ENCODE measurements at regions not wholly inside any gene's neighbourhood (a gene's known extent, or its start where the extent isn't known, plus 50 kb on each side); places are given as distances from the start of the nearest gene placed in this dataset.

DNA sequence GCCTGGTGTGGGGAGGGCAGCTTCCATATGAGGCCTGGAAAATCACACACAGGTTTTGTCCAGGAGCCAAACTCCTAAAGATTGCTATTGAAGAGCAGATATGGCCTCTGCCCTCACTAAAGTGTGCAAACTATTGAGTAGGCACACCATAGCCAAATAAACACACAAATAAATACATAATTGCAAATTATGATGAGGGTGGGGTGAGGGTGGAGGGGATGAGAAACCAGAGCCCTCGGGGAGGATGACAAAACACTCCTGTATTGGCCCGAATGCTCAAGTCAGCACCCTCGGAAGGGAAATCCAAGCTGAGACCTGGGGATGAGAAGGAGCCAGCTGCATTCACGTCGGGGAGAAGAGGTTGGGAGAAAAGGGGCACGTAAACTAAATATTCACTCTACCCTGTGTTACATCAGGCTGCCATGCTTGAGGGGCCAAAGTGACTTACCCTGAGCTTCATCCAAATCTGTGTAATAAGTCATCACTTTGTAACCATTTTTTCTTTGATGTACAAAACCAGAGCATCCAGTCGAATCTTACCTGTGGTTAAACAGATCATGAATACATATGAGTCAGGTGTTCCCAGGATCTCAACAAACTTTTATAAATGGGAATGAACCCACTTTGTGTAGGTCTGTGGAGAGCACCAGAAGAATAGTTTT, 73.9 kb upstream of the PCSK1 start:
- BruUV-seq (replicated peaks) = no TSS peak
- DNase-seq (ENCODE audit: low read depth, low spot score) (no peak), ATAC-seq (no peak)
- no peaks in the 10 kb centered on the region for H4K20me1 ChIP-seq (ENCODE audit: insufficient read depth)
- POLR2A ChIA-PET = no interaction called here
- no peaks in the 10 kb centered on the region for H3K4me1 ChIP-seq (ENCODE audit: control insufficient read depth in 1 of 2, insufficient read depth in 2 of 2, low read length in 2 of 2)
- H3K4me3 ChIP-seq (replicated peaks in 1 of 2; ENCODE audit: low read depth in 1 of 2, low read length in 2 of 2) = no peak overlapping the region
- H3K79me2 ChIP-seq (ENCODE audit: insufficient read depth, low read length) = no peaks in the 10 kb centered on the region
- H3K36me3 ChIP-seq (ENCODE audit: control insufficient read depth in 1 of 2, insufficient read depth in 2 of 2, low read length in 2 of 2) = no peaks in the 10 kb centered on the region
- intact Hi-C loops (cut with micrococcal nuclease) = no loop called here
- no peaks in the 10 kb centered on the region for H3K9me3 ChIP-seq (ENCODE audit: control insufficient read depth in 1 of 2, insufficient read depth in 1 of 2, low read depth in 1 of 2, low read length in 2 of 2)
- RAD21 ChIA-PET (ENCODE audit: low non-redundant PET in 1 of 2, low total read pairs in 2 of 2, uncharacterized antibody in 2 of 2, unreplicated experiment in 2 of 2) = no interaction called here
- CTCF ChIA-PET = no interaction called here
- no peaks in the 10 kb centered on the region for H3K27me3 ChIP-seq (ENCODE audit: insufficient read depth, low read length)
- no peaks in the 10 kb centered on the region for H3K9me2 ChIP-seq (ENCODE audit: insufficient read depth)
- H3K27ac ChIP-seq (ENCODE audit: low read depth, low read length) = no peak overlapping the region
- TF ChIP-seq, protein P1, sequence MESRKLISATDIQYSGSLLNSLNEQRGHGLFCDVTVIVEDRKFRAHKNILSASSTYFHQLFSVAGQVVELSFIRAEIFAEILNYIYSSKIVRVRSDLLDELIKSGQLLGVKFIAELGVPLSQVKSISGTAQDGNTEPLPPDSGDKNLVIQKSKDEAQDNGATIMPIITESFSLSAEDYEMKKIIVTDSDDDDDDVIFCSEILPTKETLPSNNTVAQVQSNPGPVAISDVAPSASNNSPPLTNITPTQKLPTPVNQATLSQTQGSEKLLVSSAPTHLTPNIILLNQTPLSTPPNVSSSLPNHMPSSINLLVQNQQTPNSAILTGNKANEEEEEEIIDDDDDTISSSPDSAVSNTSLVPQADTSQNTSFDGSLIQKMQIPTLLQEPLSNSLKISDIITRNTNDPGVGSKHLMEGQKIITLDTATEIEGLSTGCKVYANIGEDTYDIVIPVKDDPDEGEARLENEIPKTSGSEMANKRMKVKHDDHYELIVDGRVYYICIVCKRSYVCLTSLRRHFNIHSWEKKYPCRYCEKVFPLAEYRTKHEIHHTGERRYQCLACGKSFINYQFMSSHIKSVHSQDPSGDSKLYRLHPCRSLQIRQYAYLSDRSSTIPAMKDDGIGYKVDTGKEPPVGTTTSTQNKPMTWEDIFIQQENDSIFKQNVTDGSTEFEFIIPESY (IDR thresholded peaks at IDR 0.05; ENCODE audit: extremely low read depth, insufficient replicate concordance, low read length) = no peak
- no peak for TF ChIP-seq EZH2 (IDR thresholded peaks at IDR 0.05)
- TF ChIP-seq, protein P2, sequence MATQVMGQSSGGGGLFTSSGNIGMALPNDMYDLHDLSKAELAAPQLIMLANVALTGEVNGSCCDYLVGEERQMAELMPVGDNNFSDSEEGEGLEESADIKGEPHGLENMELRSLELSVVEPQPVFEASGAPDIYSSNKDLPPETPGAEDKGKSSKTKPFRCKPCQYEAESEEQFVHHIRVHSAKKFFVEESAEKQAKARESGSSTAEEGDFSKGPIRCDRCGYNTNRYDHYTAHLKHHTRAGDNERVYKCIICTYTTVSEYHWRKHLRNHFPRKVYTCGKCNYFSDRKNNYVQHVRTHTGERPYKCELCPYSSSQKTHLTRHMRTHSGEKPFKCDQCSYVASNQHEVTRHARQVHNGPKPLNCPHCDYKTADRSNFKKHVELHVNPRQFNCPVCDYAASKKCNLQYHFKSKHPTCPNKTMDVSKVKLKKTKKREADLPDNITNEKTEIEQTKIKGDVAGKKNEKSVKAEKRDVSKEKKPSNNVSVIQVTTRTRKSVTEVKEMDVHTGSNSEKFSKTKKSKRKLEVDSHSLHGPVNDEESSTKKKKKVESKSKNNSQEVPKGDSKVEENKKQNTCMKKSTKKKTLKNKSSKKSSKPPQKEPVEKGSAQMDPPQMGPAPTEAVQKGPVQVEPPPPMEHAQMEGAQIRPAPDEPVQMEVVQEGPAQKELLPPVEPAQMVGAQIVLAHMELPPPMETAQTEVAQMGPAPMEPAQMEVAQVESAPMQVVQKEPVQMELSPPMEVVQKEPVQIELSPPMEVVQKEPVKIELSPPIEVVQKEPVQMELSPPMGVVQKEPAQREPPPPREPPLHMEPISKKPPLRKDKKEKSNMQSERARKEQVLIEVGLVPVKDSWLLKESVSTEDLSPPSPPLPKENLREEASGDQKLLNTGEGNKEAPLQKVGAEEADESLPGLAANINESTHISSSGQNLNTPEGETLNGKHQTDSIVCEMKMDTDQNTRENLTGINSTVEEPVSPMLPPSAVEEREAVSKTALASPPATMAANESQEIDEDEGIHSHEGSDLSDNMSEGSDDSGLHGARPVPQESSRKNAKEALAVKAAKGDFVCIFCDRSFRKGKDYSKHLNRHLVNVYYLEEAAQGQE (IDR thresholded peaks at IDR 0.05; ENCODE audit: low read depth) = no peak
- no peak for TF ChIP-seq FOSL1 (IDR thresholded peaks at IDR 0.05; ENCODE audit: low read depth)
- TF ChIP-seq, protein P3, sequence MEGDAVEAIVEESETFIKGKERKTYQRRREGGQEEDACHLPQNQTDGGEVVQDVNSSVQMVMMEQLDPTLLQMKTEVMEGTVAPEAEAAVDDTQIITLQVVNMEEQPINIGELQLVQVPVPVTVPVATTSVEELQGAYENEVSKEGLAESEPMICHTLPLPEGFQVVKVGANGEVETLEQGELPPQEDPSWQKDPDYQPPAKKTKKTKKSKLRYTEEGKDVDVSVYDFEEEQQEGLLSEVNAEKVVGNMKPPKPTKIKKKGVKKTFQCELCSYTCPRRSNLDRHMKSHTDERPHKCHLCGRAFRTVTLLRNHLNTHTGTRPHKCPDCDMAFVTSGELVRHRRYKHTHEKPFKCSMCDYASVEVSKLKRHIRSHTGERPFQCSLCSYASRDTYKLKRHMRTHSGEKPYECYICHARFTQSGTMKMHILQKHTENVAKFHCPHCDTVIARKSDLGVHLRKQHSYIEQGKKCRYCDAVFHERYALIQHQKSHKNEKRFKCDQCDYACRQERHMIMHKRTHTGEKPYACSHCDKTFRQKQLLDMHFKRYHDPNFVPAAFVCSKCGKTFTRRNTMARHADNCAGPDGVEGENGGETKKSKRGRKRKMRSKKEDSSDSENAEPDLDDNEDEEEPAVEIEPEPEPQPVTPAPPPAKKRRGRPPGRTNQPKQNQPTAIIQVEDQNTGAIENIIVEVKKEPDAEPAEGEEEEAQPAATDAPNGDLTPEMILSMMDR (IDR thresholded peaks at IDR 0.05 in 2 of 3, conservative IDR thresholded peaks at IDR 0.05 in 1 of 3; ENCODE audit: borderline replicate concordance in 1 of 3, insufficient read depth in 1 of 3, low read depth in 2 of 3, low read length in 2 of 3) = no peak
- no peak for TF ChIP-seq POLR2A (IDR thresholded peaks at IDR 0.05; ENCODE audit: borderline replicate concordance, extremely low read depth, insufficient read depth, insufficient read length)
- no peak for TF ChIP-seq SP1 (IDR thresholded peaks at IDR 0.05; ENCODE audit: low read depth)
- TF ChIP-seq CEBPB (IDR thresholded peaks at IDR 0.05; ENCODE audit: low read depth) = no peak
- H2AFZ ChIP-seq (ENCODE audit: low read depth, low read length, poor library complexity, severe bottlenecking) = no peak overlapping the region
- no peak overlapping the region for H3K4me2 ChIP-seq (ENCODE audit: low read length)
- H3K9ac ChIP-seq (ENCODE audit: low read length) = no peak overlapping the region

Measured in HCT116 (cell line).